Left kidney (tissue), 1 donor: ENCODE measurements at regions not wholly inside any gene's neighbourhood (a gene's known extent, or its start where the extent isn't known, plus 50 kb on each side); places are given as distances from the start of the nearest gene placed in this dataset.

ENCODE experiments used
- DNase-seq: peaks from one replicate; pipeline ENCODE4 v3.0.0-alpha.2; 2013

- DNase-seq = no peak
Measured at GRCh38 chr3:163946785-163947184, 1131.5 kb downstream of the SI start.

DNA sequence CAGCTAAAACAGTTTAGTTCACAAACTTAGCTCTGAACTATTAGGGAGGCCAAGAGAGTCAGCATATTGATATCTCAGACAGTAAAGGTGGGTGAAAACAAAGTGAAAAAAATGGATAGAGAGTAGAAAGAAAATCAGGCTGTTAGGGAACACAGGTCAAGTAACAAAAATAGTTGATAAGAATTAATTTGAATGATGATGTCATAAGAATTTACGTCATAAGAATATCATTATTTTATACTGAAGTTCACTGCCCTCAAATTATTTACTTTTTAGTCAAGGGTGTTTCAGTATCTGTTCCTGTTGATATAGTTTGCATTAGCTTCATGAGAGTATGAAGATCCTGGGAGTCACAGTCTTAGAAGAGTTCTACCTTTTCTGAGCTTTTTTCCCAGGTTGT is 1134.6 kb downstream of the SI start:
- DNase-seq = no peak

DNA sequence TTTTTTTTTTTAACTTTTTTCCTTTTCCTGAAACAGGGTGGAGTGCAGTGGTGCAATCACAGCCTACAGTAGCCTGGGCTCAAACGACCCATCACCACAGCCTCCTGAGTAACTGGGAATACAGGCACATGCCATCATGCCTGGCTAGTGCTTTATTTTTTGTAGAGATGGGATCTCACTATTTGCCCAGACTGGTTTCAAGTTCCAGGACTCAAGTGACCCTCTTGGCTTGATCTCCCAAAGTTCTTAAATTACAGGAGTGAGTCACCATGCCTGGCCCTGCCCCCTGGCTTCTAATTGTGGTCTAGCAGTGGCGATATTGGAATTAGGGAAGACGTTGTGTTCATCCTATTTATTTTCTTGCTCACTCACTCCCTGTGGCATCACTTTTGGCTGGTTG is 1138.4 kb downstream of the SI start:
- no peak for DNase-seq

DNA sequence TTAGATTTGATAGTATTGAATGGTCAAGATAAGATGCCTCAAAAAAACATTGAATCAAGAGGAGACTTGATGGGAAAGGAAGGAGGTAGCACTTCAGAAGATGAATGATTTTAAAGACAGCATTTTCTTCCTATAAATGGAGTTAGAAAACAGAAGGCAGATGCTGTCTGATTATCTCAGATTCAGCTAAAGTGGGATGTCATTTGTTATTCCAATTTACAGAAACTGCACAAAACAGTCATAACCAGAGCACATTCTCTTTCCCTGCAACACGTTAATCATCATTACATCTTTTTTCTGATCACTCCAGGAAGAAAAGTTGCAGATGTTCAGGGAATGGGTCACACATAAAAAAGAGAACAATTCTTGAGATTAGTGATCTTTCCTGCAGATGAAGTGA is 1141.8 kb downstream of the SI start:
- no peak for DNase-seq

GRCh38 chr3:163935411-163935810 is 1142.9 kb downstream of the SI start:
- DNase-seq = no peak

- no peak for DNase-seq
Measured at GRCh38 chr3:163929069-163929652, 1149.1 kb downstream of the SI start.

GRCh38 chr3:163927521-163927920 is 1150.8 kb downstream of the SI start:
- no peak for DNase-seq

DNA sequence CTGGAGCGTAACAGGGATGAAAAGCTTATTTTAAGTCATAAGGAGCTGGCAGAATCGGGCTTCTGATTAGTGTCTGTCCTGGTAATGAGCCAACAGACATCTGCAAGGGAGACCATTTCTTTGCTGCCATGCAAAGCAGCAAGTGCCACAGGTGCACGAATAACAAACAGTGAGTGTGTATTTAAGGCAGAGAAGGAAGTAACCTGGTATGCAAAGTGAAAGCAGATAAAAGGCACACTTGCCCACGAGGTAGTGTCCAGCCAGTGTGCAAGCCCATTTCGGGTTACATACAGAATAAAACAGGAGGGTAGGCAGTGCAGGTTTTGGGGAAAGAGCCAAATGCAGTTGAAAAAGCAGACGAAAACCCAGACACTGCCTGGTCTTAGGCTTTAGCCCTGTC is 1153.7 kb downstream of the SI start:
- no peak for DNase-seq

GRCh38 chr3:163919154-163919553 is 1159.1 kb downstream of the SI start:
- DNase-seq = no peak

DNA sequence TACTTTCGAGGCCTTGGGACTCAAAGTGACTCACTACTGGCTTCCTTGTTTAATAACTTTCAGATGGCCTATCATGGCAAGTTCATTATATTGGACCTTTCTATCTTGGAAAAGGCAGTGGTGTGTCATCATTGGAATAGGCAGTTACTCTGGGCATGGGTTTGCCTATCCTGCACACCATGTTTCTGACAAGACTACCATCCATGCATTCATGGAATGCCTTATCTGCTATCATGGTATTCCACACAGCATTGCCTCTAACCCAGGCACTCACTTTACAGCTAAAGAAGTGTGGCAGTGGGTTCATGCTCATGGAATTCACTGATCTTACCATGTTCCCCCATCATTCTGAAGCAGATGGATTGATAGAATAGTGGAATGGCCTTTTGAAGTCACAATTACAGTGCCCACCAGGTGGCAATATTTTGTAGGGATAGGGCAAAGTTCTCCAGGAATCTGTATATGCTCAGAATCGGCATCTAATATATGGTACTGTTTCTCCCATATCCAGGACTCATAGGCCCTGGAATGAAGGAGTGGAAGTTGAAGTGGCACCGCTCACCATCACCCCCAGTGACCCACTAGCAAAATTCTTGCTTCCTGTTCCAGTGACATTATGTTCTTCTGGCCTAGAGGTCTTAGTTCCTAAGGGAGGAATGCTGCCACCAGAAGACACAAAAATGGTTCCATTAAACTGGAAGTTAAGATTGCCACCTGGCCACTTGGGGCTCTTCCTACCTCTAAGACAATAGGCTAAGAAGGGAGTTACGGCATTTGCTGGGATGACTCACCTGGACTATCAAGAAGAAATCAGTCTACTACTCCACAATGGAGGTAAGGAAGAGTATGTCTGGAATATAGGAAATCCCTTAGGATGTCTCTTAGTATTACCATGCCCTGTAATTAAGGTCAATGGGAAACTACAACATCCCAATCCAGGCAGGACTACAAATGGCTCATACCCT is 1161.4 kb downstream of the SI start:
- DNase-seq = no peak

- no peak for DNase-seq
Measured at GRCh38 chr3:163915280-163915679, 1163.0 kb downstream of the SI start.

DNA sequence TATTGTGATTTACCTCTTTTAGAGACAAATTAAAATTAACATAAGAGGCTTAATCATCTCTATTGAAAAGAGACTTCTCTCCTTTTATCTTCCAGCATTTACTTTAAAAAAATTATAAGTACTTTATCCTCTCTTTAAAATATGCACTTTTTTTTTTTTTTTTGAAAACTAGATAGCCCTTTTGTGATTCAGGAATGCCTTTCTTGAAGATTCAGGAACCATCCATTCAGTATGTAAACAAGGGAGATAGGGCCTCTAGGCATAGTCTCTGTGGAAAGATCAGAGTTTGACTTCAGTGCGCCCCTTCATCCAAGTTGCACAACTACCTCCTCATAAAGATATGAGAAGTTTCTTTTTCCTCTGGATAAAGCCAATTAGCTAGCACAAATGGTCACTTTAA is 1163.7 kb downstream of the SI start:
- no peak for DNase-seq

- no peak for DNase-seq
Measured at GRCh38 chr3:163891771-163892170, 1186.5 kb downstream of the SI start.

- no peak for DNase-seq
Measured at GRCh38 chr3:163890661-163891060, 1187.6 kb downstream of the SI start.

DNA sequence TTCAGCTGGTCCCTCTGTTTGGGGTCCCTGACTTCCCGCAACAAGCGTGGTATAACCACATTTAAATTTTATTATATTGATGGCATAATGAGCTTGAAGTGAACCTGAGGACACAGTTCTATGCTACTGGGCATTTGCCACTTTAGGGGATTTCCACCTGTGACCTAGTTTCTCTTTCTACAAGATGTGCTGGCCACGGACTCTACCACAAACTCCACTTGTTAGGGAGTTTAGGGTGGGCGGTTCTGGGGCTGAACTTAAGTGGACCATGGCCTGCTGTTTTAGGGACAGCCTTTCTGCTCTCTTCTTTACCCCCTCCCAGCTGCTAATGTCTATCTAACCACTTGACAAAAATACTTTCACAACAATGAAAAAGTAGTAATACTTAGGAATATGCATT is 1199.1 kb downstream of the SI start:
- no peak for DNase-seq

DNA sequence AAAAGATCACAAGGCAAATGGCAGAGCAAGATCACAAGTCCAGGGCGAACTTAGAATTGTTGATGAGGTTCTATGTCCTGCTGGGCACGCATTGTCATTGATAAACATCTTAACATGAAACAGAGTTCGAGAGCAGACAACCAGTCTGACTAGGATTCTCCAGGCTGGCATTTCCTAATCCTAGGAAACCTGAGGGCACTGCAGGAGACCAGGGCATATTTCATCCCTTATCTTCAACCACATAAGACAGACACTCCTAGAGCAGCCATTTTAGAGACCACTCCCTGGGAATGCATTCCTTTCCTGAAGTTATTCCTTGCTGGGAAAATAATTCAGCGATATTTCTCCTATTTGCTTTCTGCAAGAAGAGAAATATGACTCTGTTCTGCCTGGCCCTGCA is 1199.9 kb downstream of the SI start:
- DNase-seq = no peak

GRCh38 chr3:163877805-163878204 is 1200.5 kb downstream of the SI start:
- DNase-seq = no peak

DNA sequence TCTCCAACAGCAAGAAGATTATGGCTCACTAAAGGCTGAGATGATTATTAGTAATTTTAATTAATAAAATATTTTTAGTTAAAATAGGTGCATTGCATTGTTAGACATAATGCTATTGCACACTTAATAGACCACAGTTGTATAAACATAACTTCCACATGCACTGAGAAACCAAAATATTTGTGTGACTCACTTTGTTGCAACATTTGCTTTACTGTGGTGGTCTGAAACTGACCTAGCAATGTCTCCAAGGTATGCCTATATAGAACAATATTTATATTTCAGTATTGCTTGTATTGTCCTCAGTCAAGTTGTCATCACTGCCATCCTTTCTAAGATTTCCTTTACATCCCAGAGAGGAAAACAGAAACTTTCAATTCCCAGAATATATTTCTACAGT is 1215.2 kb downstream of the SI start:
- no peak for DNase-seq

- DNase-seq = no peak
Measured at GRCh38 chr3:163852233-163852632, 1226.1 kb downstream of the SI start.

- DNase-seq = no peak
Measured at GRCh38 chr3:163838769-163839168, 1239.5 kb downstream of the SI start.

DNA sequence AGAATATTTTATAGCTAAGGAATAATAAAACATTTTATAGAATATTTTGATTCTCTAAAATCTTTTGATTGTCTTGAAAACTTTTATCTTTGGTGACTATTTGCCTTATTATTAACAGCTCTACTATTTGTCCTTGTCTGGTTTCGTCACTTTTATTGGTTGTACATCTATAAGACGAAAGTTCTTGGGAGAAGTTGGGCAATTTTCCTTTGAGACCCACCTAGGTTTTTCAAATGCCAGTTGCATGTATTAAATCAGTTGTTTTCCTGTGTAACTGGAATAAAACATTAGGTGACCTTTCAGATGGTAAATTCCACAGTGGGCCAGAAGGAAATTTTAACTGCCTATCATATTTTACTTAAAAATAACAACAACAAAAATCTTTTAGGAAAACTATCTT is 1245.7 kb downstream of the SI start:
- DNase-seq = no peak

- DNase-seq = no peak
Measured at GRCh38 chr3:163821841-163822240, 1256.5 kb downstream of the SI start.

DNA sequence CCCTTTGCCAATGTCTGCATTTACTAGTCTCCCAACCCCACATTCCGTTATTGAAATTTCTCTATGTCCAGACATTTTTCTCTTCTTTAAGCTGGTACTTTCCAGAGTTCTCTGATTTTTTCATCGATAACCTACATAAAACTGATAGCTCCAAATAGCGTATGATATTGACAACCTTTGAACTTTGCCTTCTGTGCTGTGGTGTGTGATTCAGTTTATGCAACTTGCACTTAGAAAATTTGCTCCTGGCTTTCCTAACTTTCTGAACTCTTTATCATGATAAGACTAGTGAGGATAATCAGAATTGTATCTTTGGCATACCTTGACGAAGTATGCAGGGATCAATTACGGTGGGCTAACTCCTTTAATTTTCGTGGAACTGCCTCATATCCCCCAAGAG is 1261.3 kb downstream of the SI start:
- DNase-seq = no peak

- DNase-seq = no peak
Measured at GRCh38 chr3:163813935-163814334, 1264.4 kb downstream of the SI start.
